Kidney (tissue), 13 donors: ENCODE measurements at regions not wholly inside any gene's neighbourhood (a gene's known extent, or its start where the extent isn't known, plus 50 kb on each side); places are given as distances from the start of the nearest gene placed in this dataset.
"Not testable (repeated sequence)": the region's sequence is repeated elsewhere in the genome, so short reads cannot be mapped to it uniquely, and the experiment has no call there.

Experiments
- DNase-seq, 5 donors: peaks; one replicate each; pipeline ENCODE4 v3.0.0-alpha.2; 2013 to 2020
- FAIRE-seq: peaks from 2 replicates; lab custom pipeline; 2012; peaks lifted over from hg19 to GRCh38; lab: Jason Lieb, UNC
- H3K27ac ChIP-seq, 2 donors: one replicate each; pipeline ENCODE4 v1.7.0; 2013; ENCODE audit warnings: low read depth in 2 of 2, low read length in 2 of 2, inconsistent platforms in 1 of 2
- H3K27me3 ChIP-seq: one replicate; pipeline ENCODE4 v1.7.1; 2013; ENCODE audit warnings: low read length, inconsistent platforms; ENCODE audit not compliant: control insufficient read depth, insufficient read depth
- H3K36me3 ChIP-seq, 3 donors: one replicate each; pipeline versions ENCODE4 v1.7.0 to v1.7.1; 2013; ENCODE audit warnings: low read length in 3 of 3, control low read depth in 1 of 3, inconsistent platforms in 1 of 3; ENCODE audit not compliant: insufficient read depth in 3 of 3, control insufficient read depth in 2 of 3
- H3K4me1 ChIP-seq, 3 donors: one replicate each; pipeline versions ENCODE4 v1.7.0 to v1.7.1; 2013; ENCODE audit warnings: low read length in 3 of 3, inconsistent platforms in 1 of 3, low read depth in 1 of 3; ENCODE audit not compliant: control insufficient read depth in 2 of 3, insufficient read depth in 2 of 3
- H3K4me3 ChIP-seq, 3 donors: one replicate each; pipeline versions ENCODE4 v1.7.0 to v1.8.1; 2013; ENCODE audit warnings: low read length in 3 of 3, control low read depth in 1 of 3, inconsistent platforms in 1 of 3
- H3K9ac ChIP-seq, 3 donors: one replicate each; pipeline versions ENCODE4 v1.7.0 to v1.7.1; 2013; ENCODE audit warnings: low read length in 3 of 3, control low read depth in 1 of 3, inconsistent platforms in 1 of 3
- H3K9me3 ChIP-seq, 3 donors: one replicate each; pipeline versions ENCODE4 v1.7.0 to v1.7.1; 2013; ENCODE audit warnings: low read length in 3 of 3, control low read depth in 1 of 3, inconsistent platforms in 1 of 3; ENCODE audit not compliant: control insufficient read depth in 2 of 3, insufficient read depth in 1 of 3
- CTCF ChIP-seq: IDR thresholded peaks from 3 replicates; pipeline ENCODE4 v1.5.1; 2012; ENCODE audit warnings: mild to moderate bottlenecking, moderate library complexity, borderline replicate concordance; ENCODE audit not compliant: insufficient read depth; ENCODE audit errors: extremely low read depth
- intact Hi-C: fragments of 100-400 bp; cut with DNase I; formaldehyde crosslinking; loops from one replicate; pipeline ENCODE4 v1.11.1; 2022
- donor health status: control.
- donor health status: control.
- donor health status: control.
- donor health status: control.
- donor health status: control.
- donor health status: DM: yes; HTN: yes; CAD: no.
- donor health status: Normal renal cell carcinoma (clear cell type).

GRCh38 chr3:87120236-87120635, 106.9 kb upstream of the CHMP2B start:
- Histone ChIP-seq H3K4me1 (no peaks in the 10 kb centered on the region), H3K9me3 (no peaks in the 10 kb centered on the region), H3K27me3 (no peaks in the 10 kb centered on the region), H3K36me3 (no peaks in the 10 kb centered on the region), H3K9ac (no peak overlapping the region), H3K27ac (no peak overlapping the region), H3K4me3 (no peak overlapping the region)
- TF ChIP-seq CTCF: no peak
- intact Hi-C loops: no loop called here
- FAIRE-seq (no peak), DNase-seq (no peak)

GRCh38 chr3:87109465-87109864, 117.6 kb upstream of the CHMP2B start:
- DNase-seq: no peak
- Histone ChIP-seq H3K27me3 (no peaks in the 10 kb centered on the region), H3K9me3 (no peaks in the 10 kb centered on the region), H3K4me1 (no peaks in the 10 kb centered on the region), H3K4me3 (no peak overlapping the region), H3K36me3 (no peaks in the 10 kb centered on the region), H3K9ac (no peak overlapping the region), H3K27ac (no peak overlapping the region)
- intact Hi-C loops: no loop called here
- no peak for TF ChIP-seq CTCF
- FAIRE-seq: no peak

- no peaks in the 10 kb centered on the region for H3K36me3 ChIP-seq
- intact Hi-C loops: no loop called here
- no peak overlapping the region for H3K4me3 ChIP-seq
- no peaks in the 10 kb centered on the region for H3K4me1 ChIP-seq
- DNase-seq (no peak), FAIRE-seq (no peak)
- TF ChIP-seq CTCF: no peak
- no peak overlapping the region for H3K9ac ChIP-seq
- H3K27ac ChIP-seq: no peak overlapping the region
- no peaks in the 10 kb centered on the region for H3K9me3 ChIP-seq
- no peaks in the 10 kb centered on the region for H3K27me3 ChIP-seq
Measured at GRCh38 chr3:87101861-87102625, 111.1 kb upstream of the VGLL3 start.

- H3K9me3 ChIP-seq, H3K4me3 ChIP-seq, H3K4me1 ChIP-seq, H3K36me3 ChIP-seq, intact Hi-C loops, H3K27me3 ChIP-seq, H3K9ac ChIP-seq, FAIRE-seq, DNase-seq, H3K27ac ChIP-seq: not testable (repeated sequence)
Measured at GRCh38 chr3:87097733-87098132, 106.8 kb upstream of the VGLL3 start.
